ENCODE measurements at regions not wholly inside any gene's neighbourhood (a gene's known extent, or its start where the extent isn't known, plus 50 kb on each side); places are given as distances from the start of the nearest gene placed in this dataset.

GRCh38 chr13:28552288-28552687 lies 57.4 kb upstream of the FLT1 start:
- Mint-ChIP-seq H3K4me3 (no peak overlapping the region), H3K36me3 (ENCODE audit: low read depth) (no peaks in the 10 kb centered on the region), H3K27me3 (ENCODE audit: low read depth) (peaks cover 13% of the 10 kb centered on the region), H3K9me3 (ENCODE audit: insufficient read depth) (no peaks in the 10 kb centered on the region), H3K4me1 (ENCODE audit: low read depth) (no peaks in the 10 kb centered on the region), H3K27ac (no peak overlapping the region)
- DNase-seq (no peak), ATAC-seq (no peak)
- CTCF ChIA-PET: no interaction called here
- POLR2A ChIA-PET: no interaction called here

- Mint-ChIP-seq H3K27ac (no peak overlapping the region), H3K36me3 (ENCODE audit: low read depth) (no peaks in the 10 kb centered on the region), H3K27me3 (ENCODE audit: low read depth) (peaks cover 13% of the 10 kb centered on the region), H3K4me1 (ENCODE audit: low read depth) (no peaks in the 10 kb centered on the region), H3K4me3 (no peak overlapping the region), H3K9me3 (ENCODE audit: insufficient read depth) (no peaks in the 10 kb centered on the region)
- ChIA-PET CTCF (interaction anchor here (0.5 kb wide), 1 partner anchor 228 kb away, joined by 3 read pairs; no protein-coding TSS in a partner anchor), POLR2A (no interaction called here)
- ATAC-seq (no peak), DNase-seq (no peak)
Observed at GRCh38 chr13:28551498-28551895, 56.6 kb upstream of the FLT1 start.

GRCh38 chr13:28550721-28551497 lies 56.0 kb upstream of the FLT1 start:
- DNase-seq: no peak
- Mint-ChIP-seq H3K9me3 (ENCODE audit: insufficient read depth) (no peaks in the 10 kb centered on the region), H3K4me1 (ENCODE audit: low read depth) (no peaks in the 10 kb centered on the region), H3K4me3 (no peak overlapping the region), H3K27me3 (ENCODE audit: low read depth) (peaks cover 13% of the 10 kb centered on the region), H3K36me3 (ENCODE audit: low read depth) (no peaks in the 10 kb centered on the region), H3K27ac (no peak overlapping the region)
- ATAC-seq: no peak
- CTCF ChIA-PET: interaction anchor here (0.5 kb wide), 1 partner anchor 228 kb away, joined by 3 read pairs; no protein-coding TSS in a partner anchor
- POLR2A ChIA-PET: no interaction called here

GRCh38 chr13:28550091-28550490 lies 55.2 kb upstream of the FLT1 start:
- DNase-seq (no peak), ATAC-seq (no peak)
- H3K27ac Mint-ChIP-seq: no peak overlapping the region
- H3K36me3 Mint-ChIP-seq (ENCODE audit: low read depth): no peaks in the 10 kb centered on the region
- CTCF ChIA-PET: no interaction called here
- no peaks in the 10 kb centered on the region for H3K9me3 Mint-ChIP-seq (ENCODE audit: insufficient read depth)
- peaks cover 11% of the 10 kb centered on the region for H3K27me3 Mint-ChIP-seq (ENCODE audit: low read depth)
- no peaks in the 10 kb centered on the region for H3K4me1 Mint-ChIP-seq (ENCODE audit: low read depth)
- no peak overlapping the region for H3K4me3 Mint-ChIP-seq
- POLR2A ChIA-PET: no interaction called here

- Mint-ChIP-seq H3K36me3 (ENCODE audit: low read depth) (no peaks in the 10 kb centered on the region), H3K4me3 (no peak overlapping the region), H3K27me3 (ENCODE audit: low read depth) (peaks cover 13% of the 10 kb centered on the region), H3K27ac (no peak overlapping the region), H3K4me1 (ENCODE audit: low read depth) (no peaks in the 10 kb centered on the region), H3K9me3 (ENCODE audit: insufficient read depth) (no peaks in the 10 kb centered on the region)
- POLR2A ChIA-PET: no interaction called here
- no peak for ATAC-seq
- DNase-seq: no peak
- CTCF ChIA-PET: no interaction called here
Observed at GRCh38 chr13:28548872-28549271, 53.9 kb upstream of the FLT1 start.

GRCh38 chr13:28548468-28548867 lies 53.5 kb upstream of the FLT1 start:
- Mint-ChIP-seq H3K4me3 (no peak overlapping the region), H3K27ac (no peak overlapping the region), H3K27me3 (ENCODE audit: low read depth) (peaks cover 11% of the 10 kb centered on the region), H3K9me3 (ENCODE audit: insufficient read depth) (no peaks in the 10 kb centered on the region), H3K36me3 (ENCODE audit: low read depth) (no peaks in the 10 kb centered on the region), H3K4me1 (ENCODE audit: low read depth) (no peaks in the 10 kb centered on the region)
- CTCF ChIA-PET: no interaction called here
- DNase-seq: no peak
- no peak for ATAC-seq
- POLR2A ChIA-PET: no interaction called here

GRCh38 chr13:28545583-28546333 lies 50.8 kb upstream of the FLT1 start:
- no peak for DNase-seq
- Mint-ChIP-seq H3K4me1 (ENCODE audit: low read depth) (no peaks in the 10 kb centered on the region), H3K27me3 (ENCODE audit: low read depth) (peaks cover 9% of the 10 kb centered on the region), H3K36me3 (ENCODE audit: low read depth) (no peaks in the 10 kb centered on the region), H3K27ac (no peak overlapping the region), H3K9me3 (ENCODE audit: insufficient read depth) (no peaks in the 10 kb centered on the region), H3K4me3 (no peak overlapping the region)
- ChIA-PET POLR2A (interaction anchor here (0.6 kb wide), 1 partner anchor 26 kb away, joined by 6 read pairs; no protein-coding TSS in a partner anchor), CTCF (no interaction called here)
- ATAC-seq: no peak

Measured in activated CD8-positive, alpha-beta T cell treated with anti-CD3 and anti-CD28 coated beads, Interleukin-2, amount 10 ng/mL, durations not matched to agents 7 days and 5 days (primary cell).